ENCODE measurements at regions not wholly inside any gene's neighbourhood (a gene's known extent, or its start where the extent isn't known, plus 50 kb on each side); places are given as distances from the start of the nearest gene placed in this dataset.
"Not testable (repeated sequence)": the region's sequence is repeated elsewhere in the genome, so short reads cannot be mapped to it uniquely, and the experiment has no call there.

DNA sequence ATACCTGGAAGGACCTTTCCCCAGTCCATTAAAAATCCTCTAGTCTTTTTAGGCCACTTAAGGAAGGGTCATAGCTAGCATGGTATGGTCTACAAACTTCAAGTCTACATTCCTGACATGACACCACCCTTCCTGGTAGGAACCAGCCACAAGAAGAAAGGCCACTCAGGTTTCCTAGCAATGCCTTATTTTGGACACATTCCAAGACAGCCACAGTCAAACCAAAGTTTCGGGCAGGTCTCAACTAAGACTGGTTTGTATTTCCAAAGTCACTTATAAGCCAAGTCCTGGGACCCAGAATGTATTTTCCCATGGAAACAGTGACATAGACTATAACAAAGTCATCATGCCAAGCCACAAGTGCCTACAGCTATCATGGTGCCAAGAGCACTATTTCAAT is 50.6 kb upstream of the SLC44A3 start:
- no peak overlapping the region for H3K4me3 ChIP-seq (replicated peaks in 1 of 2; ENCODE audit: low read depth in 2 of 2, low read length in 2 of 2)
- TF ChIP-seq, protein P1, sequence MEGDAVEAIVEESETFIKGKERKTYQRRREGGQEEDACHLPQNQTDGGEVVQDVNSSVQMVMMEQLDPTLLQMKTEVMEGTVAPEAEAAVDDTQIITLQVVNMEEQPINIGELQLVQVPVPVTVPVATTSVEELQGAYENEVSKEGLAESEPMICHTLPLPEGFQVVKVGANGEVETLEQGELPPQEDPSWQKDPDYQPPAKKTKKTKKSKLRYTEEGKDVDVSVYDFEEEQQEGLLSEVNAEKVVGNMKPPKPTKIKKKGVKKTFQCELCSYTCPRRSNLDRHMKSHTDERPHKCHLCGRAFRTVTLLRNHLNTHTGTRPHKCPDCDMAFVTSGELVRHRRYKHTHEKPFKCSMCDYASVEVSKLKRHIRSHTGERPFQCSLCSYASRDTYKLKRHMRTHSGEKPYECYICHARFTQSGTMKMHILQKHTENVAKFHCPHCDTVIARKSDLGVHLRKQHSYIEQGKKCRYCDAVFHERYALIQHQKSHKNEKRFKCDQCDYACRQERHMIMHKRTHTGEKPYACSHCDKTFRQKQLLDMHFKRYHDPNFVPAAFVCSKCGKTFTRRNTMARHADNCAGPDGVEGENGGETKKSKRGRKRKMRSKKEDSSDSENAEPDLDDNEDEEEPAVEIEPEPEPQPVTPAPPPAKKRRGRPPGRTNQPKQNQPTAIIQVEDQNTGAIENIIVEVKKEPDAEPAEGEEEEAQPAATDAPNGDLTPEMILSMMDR (IDR thresholded peaks at IDR 0.05; ENCODE audit: low read depth, low read length), result no peak
- DNase-seq (ENCODE audit: low read depth in 2 of 2), result peak in 1 of 2 donors; percentile 13

DNA sequence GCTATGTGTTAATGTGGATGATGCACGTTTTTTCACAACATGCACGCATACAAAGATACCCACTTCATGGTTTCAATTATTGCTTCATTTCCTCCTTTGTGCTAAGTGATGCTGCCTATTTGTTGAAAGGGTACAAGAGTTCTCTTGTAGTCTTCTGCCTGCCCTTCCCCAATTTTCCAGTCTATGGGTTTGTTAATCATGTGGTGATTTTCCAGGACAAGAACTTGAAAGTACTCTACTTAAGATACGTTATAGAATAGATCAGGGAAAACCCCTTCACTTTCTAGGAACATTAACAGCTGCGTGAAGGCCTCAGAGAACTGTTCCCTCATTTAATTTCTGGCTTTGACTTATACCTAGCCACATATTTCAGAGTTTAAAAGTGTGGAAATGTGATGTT is 52.1 kb upstream of the SLC44A3 start:
- H3K4me3 ChIP-seq (replicated peaks in 1 of 2; ENCODE audit: low read depth in 2 of 2, low read length in 2 of 2), result no peak overlapping the region
- TF ChIP-seq, protein P1 (IDR thresholded peaks at IDR 0.05; ENCODE audit: low read depth, low read length), result no peak
- no peak for DNase-seq (ENCODE audit: low read depth in 2 of 2)

DNA sequence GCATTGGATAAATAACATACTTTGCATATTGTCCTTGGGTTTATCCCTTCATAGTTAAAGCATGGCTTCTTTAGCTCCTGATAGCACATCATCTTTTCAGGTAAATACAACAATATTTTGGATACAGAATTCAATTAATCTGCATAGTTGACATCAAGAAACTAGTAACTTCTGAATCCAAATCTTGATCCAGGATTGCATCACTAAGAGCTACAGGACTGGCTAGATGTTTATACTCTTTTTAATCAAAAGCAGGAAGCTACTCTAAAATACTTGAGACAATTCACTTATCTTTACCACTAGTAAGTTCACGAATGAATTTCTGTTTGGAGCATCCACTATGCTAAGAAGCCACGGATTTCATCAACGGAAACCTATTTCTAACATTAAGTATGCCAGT is 54.2 kb upstream of the SLC44A3 start:
- TF ChIP-seq, protein P1 (IDR thresholded peaks at IDR 0.05; ENCODE audit: low read depth, low read length), result no peak
- no peak overlapping the region for H3K4me3 ChIP-seq (replicated peaks in 1 of 2; ENCODE audit: low read depth in 2 of 2, low read length in 2 of 2)
- DNase-seq (ENCODE audit: low read depth in 2 of 2), result no peak

DNA sequence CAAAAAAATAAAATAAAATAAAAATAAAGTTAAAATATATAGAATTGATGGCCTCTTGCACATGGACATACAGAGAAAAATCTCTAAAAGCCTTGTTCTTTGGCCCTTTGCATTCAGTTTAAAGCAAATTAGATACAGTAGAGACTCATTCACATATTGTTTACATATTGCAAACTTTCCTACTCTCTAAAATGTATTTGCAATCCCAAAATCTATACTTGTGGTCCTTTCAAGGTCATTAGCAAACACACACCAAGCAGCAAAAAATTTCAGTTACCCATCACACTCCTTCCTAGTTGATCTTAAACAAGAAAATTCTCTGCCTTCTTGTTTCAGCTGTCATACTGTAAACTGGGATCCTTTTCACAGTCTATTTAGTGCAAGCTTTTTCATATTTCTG is 61.0 kb upstream of the SLC44A3 start:
- no peak for DNase-seq (ENCODE audit: low read depth in 2 of 2)
- H3K4me3 ChIP-seq (replicated peaks in 1 of 2; ENCODE audit: low read depth in 2 of 2, low read length in 2 of 2), result no peak overlapping the region
- TF ChIP-seq, protein P1 (IDR thresholded peaks at IDR 0.05; ENCODE audit: low read depth, low read length), result no peak

DNA sequence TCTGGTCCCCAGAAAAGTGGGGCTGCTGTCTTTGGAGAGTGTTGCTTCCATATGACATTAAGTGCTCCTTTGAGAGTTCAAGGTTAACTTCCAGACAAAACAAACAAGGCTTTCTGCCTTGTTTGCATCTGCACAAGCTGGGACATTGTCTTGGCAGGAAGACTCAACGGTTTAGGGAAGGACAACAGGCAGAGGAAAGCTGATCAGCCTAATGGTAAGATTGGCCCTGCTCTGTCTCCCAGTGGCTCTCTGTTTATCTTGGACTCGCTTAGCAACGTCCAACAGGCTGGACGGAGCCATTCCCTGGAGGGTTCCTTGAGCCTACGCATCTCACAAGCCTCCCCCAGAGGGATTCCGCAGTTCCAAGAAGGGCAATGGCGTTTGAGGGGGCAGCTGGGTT is 62.2 kb upstream of the SLC44A3 start:
- H3K4me3 ChIP-seq (replicated peaks in 1 of 2; ENCODE audit: low read depth in 2 of 2, low read length in 2 of 2), result no peak overlapping the region
- DNase-seq (ENCODE audit: low read depth in 2 of 2), result peak; percentile 89 to 91
- TF ChIP-seq, protein P1 (IDR thresholded peaks at IDR 0.05; ENCODE audit: low read depth, low read length), result no peak

DNA sequence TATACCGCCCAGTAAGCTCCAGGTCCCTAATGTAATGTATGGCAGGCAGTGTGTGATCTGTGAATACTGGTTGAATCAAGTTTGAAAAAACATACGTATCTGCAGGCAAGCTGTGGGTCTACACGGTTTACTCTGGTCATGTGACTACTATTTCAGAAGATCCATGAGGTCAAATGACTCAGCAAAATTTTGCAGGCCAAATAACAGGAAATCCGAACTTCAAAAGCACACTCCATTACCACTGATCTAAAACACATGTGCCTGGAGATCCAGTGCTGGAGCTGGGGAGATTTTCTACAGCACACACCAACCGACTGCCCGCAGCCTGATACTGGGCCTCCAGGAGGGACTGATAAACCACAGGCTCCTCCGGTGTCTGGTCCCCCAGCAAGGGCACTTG is 64.5 kb upstream of the SLC44A3 start:
- TF ChIP-seq, protein P1 (IDR thresholded peaks at IDR 0.05; ENCODE audit: low read depth, low read length), result no peak
- DNase-seq (ENCODE audit: low read depth in 2 of 2), result peak; percentile 93 to 95
- H3K4me3 ChIP-seq (replicated peaks in 1 of 2; ENCODE audit: low read depth in 2 of 2, low read length in 2 of 2), result no peak overlapping the region

DNA sequence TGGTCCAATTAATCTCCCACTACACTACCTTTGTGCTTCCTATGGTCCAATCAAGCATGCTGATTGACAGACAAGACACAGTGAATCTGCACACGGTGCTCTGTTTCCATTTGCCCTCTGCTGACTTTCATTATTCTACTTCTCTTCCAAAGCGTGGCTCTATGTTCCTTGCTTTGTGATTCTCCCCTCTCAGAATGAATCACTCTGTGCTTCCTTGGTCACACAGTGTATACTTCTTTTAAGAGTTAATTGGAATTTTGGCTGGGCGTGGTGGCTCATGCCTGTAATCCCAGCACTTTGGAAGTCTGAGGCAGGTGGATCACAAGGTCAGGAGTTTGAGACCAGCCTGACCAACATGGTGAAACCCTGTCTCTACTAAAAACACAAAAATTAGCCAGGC is 65.1 kb upstream of the SLC44A3 start:
- not testable (repeated sequence) for DNase-seq (ENCODE audit: low read depth in 2 of 2)

More for the DNA sequence above, 65.1 kb upstream of the SLC44A3 start:
- not testable (repeated sequence) for H3K4me3 ChIP-seq (replicated peaks in 1 of 2; ENCODE audit: low read depth in 2 of 2, low read length in 2 of 2)
